Calu3 (cell line): ENCODE measurements at regions not wholly inside any gene's neighbourhood (a gene's known extent, or its start where the extent isn't known, plus 50 kb on each side); places are given as distances from the start of the nearest gene placed in this dataset.

ENCODE experiments used
- BruUV-seq: library from RNA; stranded (reverse); fragments of 400-500 nt; replicated peaks from 2 replicates; lab custom pipeline; 2021; lab: Mats Ljungman, UMichigan
- CTCF ChIA-PET: fragments of 300-600 bp; sonication (Branson Sonifier 250); formaldehyde crosslinking; loops from one replicate; lab custom pipeline; 2022; ENCODE audit warnings: antibody characterized with exemption; lab: Charles Lee
- DNase-seq: peaks from one replicate; pipeline ENCODE4 v3.0.0; 2022
- H3K27ac Mint-ChIP-seq: one replicate; pipeline ENCODE4 v1.8.0; 2022; ENCODE audit warnings: mixed read lengths; ENCODE audit not compliant: unreplicated experiment
- H3K27me3 Mint-ChIP-seq: one replicate; pipeline ENCODE4 v1.8.0; 2022; ENCODE audit warnings: mixed read lengths; ENCODE audit not compliant: unreplicated experiment
- H3K36me3 Mint-ChIP-seq: one replicate; pipeline ENCODE4 v1.8.0; 2022; ENCODE audit warnings: mild to moderate bottlenecking, moderate library complexity, mixed read lengths; ENCODE audit not compliant: insufficient read depth, unreplicated experiment
- H3K4me1 Mint-ChIP-seq: one replicate; pipeline ENCODE4 v1.8.0; 2022; ENCODE audit warnings: mild to moderate bottlenecking, low read depth, mixed read lengths; ENCODE audit not compliant: unreplicated experiment
- H3K4me3 Mint-ChIP-seq: one replicate; pipeline ENCODE4 v1.8.0; 2022; ENCODE audit warnings: mild to moderate bottlenecking, low read depth, moderate library complexity, mixed read lengths; ENCODE audit not compliant: unreplicated experiment
- H3K9me3 Mint-ChIP-seq: one replicate; pipeline ENCODE4 v1.8.0; 2022; ENCODE audit warnings: low read depth, mixed read lengths; ENCODE audit not compliant: unreplicated experiment
- intact Hi-C: fragments of 100-400 bp; cut with micrococcal nuclease; formaldehyde crosslinking; loops from one replicate; pipeline ENCODE4 v1.10.0; 2022; ENCODE audit not compliant: unreplicated experiment
- TF ChIP-seq, protein P1 (sequence below): fragments of 200-600 bp; IDR thresholded peaks from one replicate; pipeline ENCODE4 v1.8.0; 2022; ENCODE audit warnings: antibody characterized with exemption; ENCODE audit not compliant: unreplicated experiment

DNA sequence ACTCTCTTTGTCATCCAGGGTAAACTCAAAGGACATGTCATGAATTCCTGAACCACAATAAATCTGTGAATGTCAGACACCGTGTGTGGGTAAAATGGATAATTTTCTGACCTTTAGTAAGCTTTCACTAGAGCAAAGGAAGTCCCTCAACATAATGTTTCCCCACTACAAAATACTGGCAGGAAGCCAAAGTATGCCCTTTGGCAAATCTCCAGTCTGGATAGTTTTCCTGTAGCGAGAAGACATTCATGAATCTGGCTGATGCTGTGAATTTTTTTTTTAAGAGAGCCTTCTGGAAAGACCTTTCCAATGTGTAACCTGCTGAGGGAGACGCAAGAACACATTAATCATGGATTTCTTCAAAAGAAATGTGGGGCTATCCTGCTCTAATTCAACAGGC is 389.6 kb upstream of the DDHD1 start:
- no TSS peak for BruUV-seq
- intact Hi-C loops: loop anchor here (5.0 kb wide), 2 partner anchors 300 to 420 kb away; no protein-coding TSS in a partner anchor
- TF ChIP-seq, protein P1, sequence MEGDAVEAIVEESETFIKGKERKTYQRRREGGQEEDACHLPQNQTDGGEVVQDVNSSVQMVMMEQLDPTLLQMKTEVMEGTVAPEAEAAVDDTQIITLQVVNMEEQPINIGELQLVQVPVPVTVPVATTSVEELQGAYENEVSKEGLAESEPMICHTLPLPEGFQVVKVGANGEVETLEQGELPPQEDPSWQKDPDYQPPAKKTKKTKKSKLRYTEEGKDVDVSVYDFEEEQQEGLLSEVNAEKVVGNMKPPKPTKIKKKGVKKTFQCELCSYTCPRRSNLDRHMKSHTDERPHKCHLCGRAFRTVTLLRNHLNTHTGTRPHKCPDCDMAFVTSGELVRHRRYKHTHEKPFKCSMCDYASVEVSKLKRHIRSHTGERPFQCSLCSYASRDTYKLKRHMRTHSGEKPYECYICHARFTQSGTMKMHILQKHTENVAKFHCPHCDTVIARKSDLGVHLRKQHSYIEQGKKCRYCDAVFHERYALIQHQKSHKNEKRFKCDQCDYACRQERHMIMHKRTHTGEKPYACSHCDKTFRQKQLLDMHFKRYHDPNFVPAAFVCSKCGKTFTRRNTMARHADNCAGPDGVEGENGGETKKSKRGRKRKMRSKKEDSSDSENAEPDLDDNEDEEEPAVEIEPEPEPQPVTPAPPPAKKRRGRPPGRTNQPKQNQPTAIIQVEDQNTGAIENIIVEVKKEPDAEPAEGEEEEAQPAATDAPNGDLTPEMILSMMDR: no peak
- peak; percentile 58 for DNase-seq
- Mint-ChIP-seq H3K4me3 (no peak overlapping the region), H3K36me3 (no peaks in the 10 kb centered on the region), H3K4me1 (no peaks in the 10 kb centered on the region), H3K27ac (no peak overlapping the region), H3K9me3 (no peaks in the 10 kb centered on the region), H3K27me3 (no peaks in the 10 kb centered on the region)
- CTCF ChIA-PET: no interaction called here

DNA sequence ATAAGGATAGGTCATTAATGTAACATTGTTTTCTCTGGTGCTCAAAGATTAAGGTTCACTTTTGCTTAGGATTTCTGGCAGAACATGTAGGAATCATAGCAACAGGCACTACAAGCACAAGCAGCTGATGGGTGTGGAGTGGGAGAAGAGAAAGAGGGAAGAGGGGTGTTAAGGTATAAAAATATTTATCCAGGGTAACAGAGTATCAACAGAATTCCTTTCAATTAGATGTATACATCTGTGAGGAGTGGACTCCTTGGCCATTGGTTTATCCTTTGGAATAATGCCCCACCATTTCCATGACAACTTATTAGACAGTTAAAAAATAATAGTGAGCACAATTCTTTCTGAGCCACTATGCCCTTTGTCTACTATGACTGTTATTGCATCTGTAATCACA is 388.3 kb upstream of the DDHD1 start:
- intact Hi-C loops: loop anchor here (5.0 kb wide), 2 partner anchors 301 to 421 kb away; no protein-coding TSS in a partner anchor
- no peaks in the 10 kb centered on the region for H3K27me3 Mint-ChIP-seq

DNA sequence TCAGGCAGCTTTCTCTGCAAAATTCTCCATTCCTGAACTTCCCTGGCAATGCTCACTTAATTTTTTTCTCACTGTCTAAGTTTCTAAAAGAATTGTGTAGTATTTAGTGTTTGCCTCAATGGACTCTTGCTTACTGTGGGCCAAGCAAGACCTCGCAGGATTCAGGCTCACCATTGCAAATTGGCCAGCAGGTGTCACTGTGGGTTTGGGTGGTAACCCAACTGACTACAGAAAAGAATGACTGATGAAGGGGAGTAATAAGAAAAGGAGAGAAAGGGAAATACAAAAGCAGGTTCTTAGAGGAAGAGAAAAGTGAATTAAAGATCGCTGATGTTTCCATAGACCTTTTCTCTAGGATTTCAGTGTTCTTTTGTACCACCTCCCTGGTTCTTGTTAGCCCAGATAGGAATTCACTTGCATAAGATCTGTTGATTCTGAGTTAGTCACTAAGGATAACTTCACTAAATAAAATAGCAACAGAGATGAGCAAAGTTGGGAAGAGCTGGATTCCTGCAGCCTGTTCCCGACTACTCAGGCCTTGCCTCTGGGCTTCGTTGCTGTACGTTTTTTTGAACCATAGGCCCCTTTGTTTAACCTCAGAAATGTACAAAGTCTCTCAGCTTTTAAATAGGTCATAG is 386.5 kb upstream of the DDHD1 start:
- CTCF ChIA-PET: interaction anchor here (0.6 to 1.2 kb wide), 3 partner anchors 124 to 789 kb away, joined by 3 to 6 read pairs (median 3); no protein-coding TSS in a partner anchor
- intact Hi-C loops: loop anchor here (1.0 to 10.0 kb wide), 9 partner anchors 73 to 799 kb away; no protein-coding TSS in a partner anchor
- Mint-ChIP-seq H3K36me3 (no peaks in the 10 kb centered on the region), H3K4me3 (no peak overlapping the region), H3K4me1 (no peaks in the 10 kb centered on the region), H3K27ac (no peak overlapping the region), H3K27me3 (no peaks in the 10 kb centered on the region), H3K9me3 (no peaks in the 10 kb centered on the region)
- DNase-seq: peak; percentile 82
- BruUV-seq: no TSS peak
- TF ChIP-seq, protein P1: peak; percentile 49

More for the DNA sequence above, 388.3 kb upstream of the DDHD1 start:
- no peak overlapping the region for H3K4me3 Mint-ChIP-seq
- no peaks in the 10 kb centered on the region for H3K4me1 Mint-ChIP-seq
- DNase-seq: no peak
- TF ChIP-seq, protein P1: no peak
- H3K9me3 Mint-ChIP-seq: no peaks in the 10 kb centered on the region
- H3K27ac Mint-ChIP-seq: no peak overlapping the region
- CTCF ChIA-PET: no interaction called here
- no TSS peak for BruUV-seq
- H3K36me3 Mint-ChIP-seq: no peaks in the 10 kb centered on the region

DNA sequence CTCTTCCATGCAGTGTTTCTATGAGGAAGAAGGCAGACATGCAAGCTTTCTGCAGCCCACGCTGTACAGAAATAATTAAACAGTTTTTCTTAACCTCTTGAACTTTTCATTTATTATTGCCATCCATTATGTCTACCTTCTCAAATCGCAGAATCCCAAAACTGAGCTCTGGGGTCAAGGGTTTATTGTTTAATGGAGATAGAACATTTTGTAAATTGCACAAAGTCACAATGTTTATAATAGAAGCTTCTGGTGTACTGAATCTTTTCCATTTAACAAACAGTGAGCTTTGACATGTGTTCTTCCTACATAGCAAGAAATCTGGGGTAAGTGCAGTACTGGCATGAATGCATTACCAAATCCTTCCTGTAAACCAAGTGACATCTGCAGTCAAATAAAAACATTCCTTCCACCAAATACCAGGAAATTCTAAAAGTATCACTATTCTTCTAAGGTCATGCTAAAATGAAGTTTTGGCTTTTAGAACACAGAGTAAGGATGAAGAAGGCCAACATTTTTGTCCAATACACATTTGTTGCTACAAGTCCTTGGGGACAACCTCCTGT is 385.3 kb upstream of the DDHD1 start:
- DNase-seq: no peak
- CTCF ChIA-PET: interaction anchor here (1.0 to 2.1 kb wide), 3 partner anchors 791 to 809 kb away, joined by 3 to 6 read pairs (median 4); no protein-coding TSS in a partner anchor
- TF ChIP-seq, protein P1: no peak
- Mint-ChIP-seq H3K36me3 (no peaks in the 10 kb centered on the region), H3K4me3 (no peak overlapping the region), H3K4me1 (no peaks in the 10 kb centered on the region), H3K27me3 (no peaks in the 10 kb centered on the region), H3K9me3 (no peaks in the 10 kb centered on the region), H3K27ac (no peak overlapping the region)
- intact Hi-C loops: loop anchor here (2.0 to 10.0 kb wide), 6 partner anchors 74 to 800 kb away; no protein-coding TSS in a partner anchor
- no TSS peak for BruUV-seq
